Calu3 (cell line): ENCODE measurements at regions not wholly inside any gene's neighbourhood (a gene's known extent, or its start where the extent isn't known, plus 50 kb on each side); places are given as distances from the start of the nearest gene placed in this dataset.

ENCODE experiments used
- BruUV-seq: library from RNA; stranded (reverse); fragments of 400-500 nt; replicated peaks from 2 replicates; lab custom pipeline; 2021; lab: Mats Ljungman, UMichigan
- CTCF ChIA-PET: fragments of 300-600 bp; sonication (Branson Sonifier 250); formaldehyde crosslinking; loops from one replicate; lab custom pipeline; 2022; ENCODE audit warnings: antibody characterized with exemption; lab: Charles Lee
- DNase-seq: peaks from one replicate; pipeline ENCODE4 v3.0.0; 2022
- H3K27ac Mint-ChIP-seq: one replicate; pipeline ENCODE4 v1.8.0; 2022; ENCODE audit warnings: mixed read lengths; ENCODE audit not compliant: unreplicated experiment
- H3K27me3 Mint-ChIP-seq: one replicate; pipeline ENCODE4 v1.8.0; 2022; ENCODE audit warnings: mixed read lengths; ENCODE audit not compliant: unreplicated experiment
- H3K36me3 Mint-ChIP-seq: one replicate; pipeline ENCODE4 v1.8.0; 2022; ENCODE audit warnings: mild to moderate bottlenecking, moderate library complexity, mixed read lengths; ENCODE audit not compliant: insufficient read depth, unreplicated experiment
- H3K4me1 Mint-ChIP-seq: one replicate; pipeline ENCODE4 v1.8.0; 2022; ENCODE audit warnings: mild to moderate bottlenecking, low read depth, mixed read lengths; ENCODE audit not compliant: unreplicated experiment
- H3K4me3 Mint-ChIP-seq: one replicate; pipeline ENCODE4 v1.8.0; 2022; ENCODE audit warnings: mild to moderate bottlenecking, low read depth, moderate library complexity, mixed read lengths; ENCODE audit not compliant: unreplicated experiment
- H3K9me3 Mint-ChIP-seq: one replicate; pipeline ENCODE4 v1.8.0; 2022; ENCODE audit warnings: low read depth, mixed read lengths; ENCODE audit not compliant: unreplicated experiment
- intact Hi-C: fragments of 100-400 bp; cut with micrococcal nuclease; formaldehyde crosslinking; loops from one replicate; pipeline ENCODE4 v1.10.0; 2022; ENCODE audit not compliant: unreplicated experiment
- TF ChIP-seq, protein P1 (sequence below): fragments of 200-600 bp; IDR thresholded peaks from one replicate; pipeline ENCODE4 v1.8.0; 2022; ENCODE audit warnings: antibody characterized with exemption; ENCODE audit not compliant: unreplicated experiment

- Mint-ChIP-seq H3K4me3 (no peak overlapping the region), H3K4me1 (no peaks in the 10 kb centered on the region), H3K9me3 (peaks cover 13% of the 10 kb centered on the region), H3K36me3 (no peaks in the 10 kb centered on the region), H3K27ac (no peak overlapping the region), H3K27me3 (no peaks in the 10 kb centered on the region)
- TF ChIP-seq, protein P1, sequence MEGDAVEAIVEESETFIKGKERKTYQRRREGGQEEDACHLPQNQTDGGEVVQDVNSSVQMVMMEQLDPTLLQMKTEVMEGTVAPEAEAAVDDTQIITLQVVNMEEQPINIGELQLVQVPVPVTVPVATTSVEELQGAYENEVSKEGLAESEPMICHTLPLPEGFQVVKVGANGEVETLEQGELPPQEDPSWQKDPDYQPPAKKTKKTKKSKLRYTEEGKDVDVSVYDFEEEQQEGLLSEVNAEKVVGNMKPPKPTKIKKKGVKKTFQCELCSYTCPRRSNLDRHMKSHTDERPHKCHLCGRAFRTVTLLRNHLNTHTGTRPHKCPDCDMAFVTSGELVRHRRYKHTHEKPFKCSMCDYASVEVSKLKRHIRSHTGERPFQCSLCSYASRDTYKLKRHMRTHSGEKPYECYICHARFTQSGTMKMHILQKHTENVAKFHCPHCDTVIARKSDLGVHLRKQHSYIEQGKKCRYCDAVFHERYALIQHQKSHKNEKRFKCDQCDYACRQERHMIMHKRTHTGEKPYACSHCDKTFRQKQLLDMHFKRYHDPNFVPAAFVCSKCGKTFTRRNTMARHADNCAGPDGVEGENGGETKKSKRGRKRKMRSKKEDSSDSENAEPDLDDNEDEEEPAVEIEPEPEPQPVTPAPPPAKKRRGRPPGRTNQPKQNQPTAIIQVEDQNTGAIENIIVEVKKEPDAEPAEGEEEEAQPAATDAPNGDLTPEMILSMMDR, result no peak
- intact Hi-C loops, result no loop called here
- no peak for DNase-seq
- CTCF ChIA-PET, result no interaction called here
- BruUV-seq, result no TSS peak
These were observed 222.2 kb upstream of the TENM4 start for GRCh38 chr11:79663017-79663416.

GRCh38 chr11:79661373-79661772 lies 220.5 kb upstream of the TENM4 start:
- no peak for DNase-seq
- peaks cover 14% of the 10 kb centered on the region for H3K9me3 Mint-ChIP-seq
- H3K36me3 Mint-ChIP-seq, result no peaks in the 10 kb centered on the region
- no TSS peak for BruUV-seq
- CTCF ChIA-PET, result no interaction called here
- H3K4me1 Mint-ChIP-seq, result no peaks in the 10 kb centered on the region
- H3K27ac Mint-ChIP-seq, result no peak overlapping the region
- no peaks in the 10 kb centered on the region for H3K27me3 Mint-ChIP-seq
- intact Hi-C loops, result no loop called here
- H3K4me3 Mint-ChIP-seq, result no peak overlapping the region
- TF ChIP-seq, protein P1, result no peak

DNA sequence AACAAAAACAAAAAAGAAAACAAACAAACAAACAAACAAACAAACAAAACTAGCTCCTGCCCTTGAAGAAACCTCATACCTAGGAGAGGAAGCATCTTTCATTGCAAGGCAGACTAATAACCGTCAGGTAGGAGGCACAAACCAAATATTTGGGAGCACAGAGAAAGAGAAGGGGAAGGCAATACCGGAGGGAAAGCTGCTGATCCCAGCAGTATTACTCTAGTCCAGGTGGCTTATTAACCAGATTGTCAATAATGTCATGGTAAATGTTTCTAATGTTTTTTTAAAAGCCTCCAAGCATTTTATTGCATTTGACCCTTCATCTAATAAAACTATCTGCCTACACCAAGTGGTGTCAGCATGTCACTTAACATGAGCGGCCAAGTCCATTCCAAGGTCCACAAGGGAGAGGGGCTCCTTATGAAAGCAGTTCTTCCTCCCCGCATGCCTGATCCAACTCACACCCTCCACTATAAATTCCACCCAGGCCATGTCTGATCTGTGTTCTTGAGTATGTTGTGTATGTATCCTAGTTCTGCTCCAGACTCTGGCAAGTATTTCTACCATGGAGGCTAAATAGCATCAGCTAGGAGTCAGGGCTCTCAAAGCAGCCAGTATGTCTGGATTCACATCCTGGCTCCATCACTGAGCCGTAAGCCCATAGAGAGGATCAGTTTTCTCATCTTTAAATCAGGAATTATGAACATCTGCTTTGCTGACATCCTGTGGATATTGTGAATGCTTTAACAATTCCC lies 208.1 kb upstream of the TENM4 start:
- Mint-ChIP-seq H3K27ac (no peak overlapping the region), H3K4me1 (no peaks in the 10 kb centered on the region), H3K4me3 (no peak overlapping the region), H3K9me3 (peaks cover 21% of the 10 kb centered on the region), H3K36me3 (no peaks in the 10 kb centered on the region), H3K27me3 (no peaks in the 10 kb centered on the region)
- DNase-seq, result no peak
- CTCF ChIA-PET, result no interaction called here
- intact Hi-C loops, result no loop called here
- no TSS peak for BruUV-seq
- TF ChIP-seq, protein P1, result no peak

DNA sequence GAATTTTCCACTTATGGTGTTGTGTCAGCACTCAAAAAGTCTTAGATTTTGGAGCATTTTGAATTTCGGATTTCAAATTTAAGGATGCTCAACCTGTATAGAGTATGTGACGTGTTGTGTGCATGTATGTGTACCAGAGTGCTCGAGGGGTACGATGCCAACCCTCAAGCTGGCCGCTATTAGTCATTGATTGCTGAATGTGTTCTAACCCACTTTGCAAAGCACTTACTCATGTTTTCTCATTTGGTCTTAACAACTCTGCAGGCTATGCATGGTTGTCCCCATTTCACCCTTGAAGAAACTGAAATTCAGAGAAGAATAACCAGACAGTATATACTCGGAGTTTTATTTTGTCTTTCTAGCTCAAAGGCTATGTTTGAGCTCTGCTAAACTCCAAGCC lies 196.4 kb upstream of the TENM4 start:
- Mint-ChIP-seq H3K4me3 (no peak overlapping the region), H3K9me3 (peaks cover 12% of the 10 kb centered on the region), H3K36me3 (no peaks in the 10 kb centered on the region), H3K27ac (no peak overlapping the region), H3K4me1 (no peaks in the 10 kb centered on the region), H3K27me3 (no peaks in the 10 kb centered on the region)
- intact Hi-C loops, result no loop called here
- CTCF ChIA-PET, result no interaction called here
- DNase-seq, result no peak
- TF ChIP-seq, protein P1, result no peak
- BruUV-seq, result no TSS peak
